H1 (cell line): ENCODE measurements at regions not wholly inside any gene's neighbourhood (a gene's known extent, or its start where the extent isn't known, plus 50 kb on each side); places are given as distances from the start of the nearest gene placed in this dataset.

Experiments
- CTCF ChIA-PET: fragments of 300-600 bp; sonication (Branson Sonifier 250); formaldehyde crosslinking; loops from one replicate; lab custom pipeline; 2021; ENCODE audit not compliant: partially characterized antibody; lab: Charles Lee
- POLR2A ChIA-PET: fragments of 300-600 bp; sonication (Branson Sonifier 250); formaldehyde crosslinking; loops from one replicate; lab custom pipeline; 2021; ENCODE audit warnings: inconsistent platforms; ENCODE audit not compliant: partially characterized antibody; lab: Charles Lee
- DNase-seq, 2 experiments: peaks; one replicate each; pipeline versions ENCODE4 v3.0.0 to v3.0.0-alpha.2; 2010 to 2022; ENCODE audit warnings: low spot score in 2 of 2, low read depth in 1 of 2, mixed read lengths in 1 of 2
- FAIRE-seq: peaks from 2 replicates; lab custom pipeline; 2011; peaks lifted over from hg19 to GRCh38; lab: Jason Lieb, UNC
- H2AFZ ChIP-seq: 2 replicates; pipeline ENCODE4 v1.8.1; 2012; ENCODE audit warnings: low read length, inconsistent platforms
- H2AK5ac ChIP-seq: 2 replicates; pipeline ENCODE4 v1.6.1; 2013; ENCODE audit warnings: low read depth, low read length
- H2BK120ac ChIP-seq: replicated peaks from 2 replicates; pipeline ENCODE3; 2013; ENCODE audit warnings: low read depth, low read length, inconsistent platforms
- H2BK12ac ChIP-seq: 2 replicates; pipeline ENCODE4 v1.6.1; 2013; ENCODE audit warnings: low read depth, low read length
- H2BK15ac ChIP-seq: 2 replicates; pipeline ENCODE4 v1.6.1; 2013; ENCODE audit warnings: low read length
- H2BK20ac ChIP-seq: 2 replicates; pipeline ENCODE4 v1.6.1; 2013; ENCODE audit warnings: low read length
- H2BK5ac ChIP-seq: 2 replicates; pipeline ENCODE4 v1.6.1; 2013; ENCODE audit warnings: low read depth, low read length
- H3K14ac ChIP-seq: 2 replicates; pipeline ENCODE4 v1.6.1; 2013; ENCODE audit warnings: inconsistent platforms; ENCODE audit not compliant: insufficient read length
- H3K18ac ChIP-seq: 2 replicates; pipeline ENCODE4 v1.6.1; 2013; ENCODE audit warnings: low read length; ENCODE audit errors: extremely low read depth
- H3K23ac ChIP-seq: 2 replicates; pipeline ENCODE4 v1.6.1; 2013; ENCODE audit warnings: inconsistent platforms; ENCODE audit not compliant: insufficient read length
- H3K23me2 ChIP-seq: 2 replicates; pipeline ENCODE4 v1.6.1; 2013; ENCODE audit warnings: low read depth, low read length
- H3K27ac ChIP-seq: 2 replicates; pipeline ENCODE4 v1.6.1; 2011; ENCODE audit warnings: low read depth, low read length, inconsistent platforms
- H3K27me3 ChIP-seq, 4 experiments: replicated peaks in 1 of 4; 1 replicate in 1 of 4; 2 replicates in 3 of 4; pipeline versions ENCODE4 v1.6.1 to v1.8.1; 2011 to 2013; ENCODE audit warnings: low read length in 3 of 4, mild to moderate bottlenecking in 3 of 4, inconsistent platforms in 2 of 4, mixed read lengths in 2 of 4, moderate library complexity in 1 of 4; ENCODE audit not compliant: control insufficient read depth in 3 of 4, insufficient read depth in 3 of 4; ENCODE audit errors: extremely low read depth in 1 of 4
- H3K36me3 ChIP-seq, 4 experiments: 2 replicates each; pipeline versions ENCODE4 v1.6.1 to v1.8.1; 2011 to 2013; ENCODE audit warnings: mild to moderate bottlenecking in 4 of 4, low read length in 3 of 4, moderate library complexity in 2 of 4, control low read depth in 1 of 4, inconsistent platforms in 1 of 4; ENCODE audit not compliant: insufficient read depth in 4 of 4, control insufficient read depth in 2 of 4
- H3K4ac ChIP-seq: replicated peaks from 2 replicates; pipeline ENCODE3; 2013; ENCODE audit warnings: low read length, low read depth, mixed read lengths, inconsistent platforms; ENCODE audit not compliant: insufficient read length
- H3K4me1 ChIP-seq, 4 experiments: replicated peaks in 1 of 4; 1 replicate in 1 of 4; 2 replicates in 3 of 4; pipeline versions ENCODE4 v1.6.1 to v1.8.1; 2011 to 2013; ENCODE audit warnings: low read length in 3 of 4, inconsistent platforms in 2 of 4, mixed read lengths in 1 of 4; ENCODE audit not compliant: insufficient read depth in 4 of 4, control insufficient read depth in 3 of 4
- H3K4me2 ChIP-seq, 2 experiments: 2 replicates each; pipeline versions ENCODE4 v1.6.1 to v1.8.1; 2011 to 2013; ENCODE audit warnings: low read depth in 2 of 2, low read length in 2 of 2, control low read depth in 1 of 2, inconsistent platforms in 1 of 2, mild to moderate bottlenecking in 1 of 2; ENCODE audit not compliant: insufficient read depth in 1 of 2
- H3K4me3 ChIP-seq, 4 experiments: fragments of 200-600, 300-600 bp in 1 of 4; sonication (generic), shearing (Covaris generic), sonication (Bioruptor Twin) in 1 of 4; 2 replicates each; pipeline versions ENCODE4 v1.5.1 to v1.8.1; 2011 to 2016; ENCODE audit warnings: low read length in 4 of 4, low read depth in 3 of 4, control low read depth in 2 of 4, inconsistent platforms in 2 of 4, mild to moderate bottlenecking in 2 of 4, mixed read lengths in 1 of 4, moderate library complexity in 1 of 4; ENCODE audit not compliant: insufficient read depth in 2 of 4; ENCODE audit errors: extremely low read depth in 1 of 4
- H3K56ac ChIP-seq: replicated peaks from 2 replicates; pipeline ENCODE3; 2013; ENCODE audit warnings: low read depth, mild to moderate bottlenecking, mixed read lengths, low read length, inconsistent platforms; ENCODE audit not compliant: insufficient read length
- H3K79me1 ChIP-seq: 2 replicates; pipeline ENCODE4 v1.6.1; 2013; ENCODE audit warnings: low read depth, low read length, control low read depth
- H3K79me2 ChIP-seq, 2 experiments: 2 replicates each; pipeline versions ENCODE4 v1.6.1 to v1.8.1; 2012 to 2013; ENCODE audit warnings: low read length in 2 of 2, mild to moderate bottlenecking in 2 of 2, inconsistent platforms in 1 of 2; ENCODE audit not compliant: insufficient read depth in 2 of 2, control insufficient read depth in 1 of 2
- H3K9ac ChIP-seq, 4 experiments: replicated peaks in 1 of 4; 1 replicate in 1 of 4; 2 replicates in 3 of 4; pipeline versions ENCODE4 v1.6.1 to v1.8.1; 2011 to 2013; ENCODE audit warnings: low read depth in 3 of 4, low read length in 3 of 4, control low read depth in 2 of 4, mild to moderate bottlenecking in 2 of 4, moderate library complexity in 2 of 4, inconsistent platforms in 1 of 4; ENCODE audit errors: extremely low read depth in 1 of 4
- H3K9me3 ChIP-seq, 2 experiments: 2 replicates each; pipeline versions ENCODE4 v1.6.1 to v1.8.1; 2012 to 2013; ENCODE audit warnings: mild to moderate bottlenecking in 2 of 2, moderate library complexity in 2 of 2, control low read depth in 1 of 2, inconsistent platforms in 1 of 2, low read depth in 1 of 2, low read length in 1 of 2, mixed read lengths in 1 of 2; ENCODE audit not compliant: insufficient read depth in 2 of 2
- H4K20me1 ChIP-seq, 2 experiments: replicated peaks in 1 of 2; 2 replicates each; pipeline versions ENCODE3 to v1.8.1; 2011 to 2013; ENCODE audit warnings: inconsistent platforms in 2 of 2, low read length in 2 of 2, mild to moderate bottlenecking in 1 of 2; ENCODE audit not compliant: insufficient read depth in 2 of 2, control insufficient read depth in 1 of 2
- H4K5ac ChIP-seq: 2 replicates; pipeline ENCODE4 v1.6.1; 2013; ENCODE audit warnings: low read length, low read depth, mixed read lengths, inconsistent platforms; ENCODE audit not compliant: insufficient read length
- H4K8ac ChIP-seq: 2 replicates; pipeline ENCODE4 v1.8.0; 2013; ENCODE audit warnings: mild to moderate bottlenecking, moderate library complexity, low read length, inconsistent platforms; ENCODE audit not compliant: insufficient read depth; ENCODE audit errors: extremely low read depth
- H4K91ac ChIP-seq: replicated peaks from 2 replicates; pipeline ENCODE3; 2013; ENCODE audit warnings: low read length, mixed read lengths, inconsistent platforms; ENCODE audit not compliant: insufficient read length
- CBX8 ChIP-seq: fragments of 300-800, 300-1000 bp; sonication (generic); IDR thresholded peaks from 2 replicates; pipeline ENCODE4 v1.7.1; 2016; ENCODE audit warnings: low read depth, low read length, borderline replicate concordance
- CEBPB ChIP-seq: IDR thresholded peaks from 2 replicates; pipeline ENCODE4 v1.6.1; 2012; ENCODE audit warnings: low read depth, low read length
- FOSL1 ChIP-seq: IDR thresholded peaks from 2 replicates; pipeline ENCODE4 v1.6.1; 2011; ENCODE audit warnings: mild to moderate bottlenecking, low read depth, low read length, moderate library complexity; ENCODE audit not compliant: insufficient read depth
- HDAC6 ChIP-seq: IDR thresholded peaks from one replicate; pipeline ENCODE4 v1.7.1; 2012; ENCODE audit warnings: low read depth, mild to moderate bottlenecking, inconsistent platforms, low read length, moderate library complexity
- PHF8 ChIP-seq: fragments of 200-600 bp; sonication (generic); conservative IDR thresholded peaks from 2 replicates; pipeline ENCODE4 v1.7.1; 2012; ENCODE audit warnings: low read depth, mild to moderate bottlenecking, inconsistent platforms, low read length, moderate library complexity
- RBBP5 ChIP-seq: IDR thresholded peaks from 2 replicates; pipeline ENCODE4 v1.7.1; 2012; ENCODE audit warnings: low read depth, mild to moderate bottlenecking, inconsistent platforms, low read length, moderate library complexity, borderline replicate concordance
- RFX5 ChIP-seq: IDR thresholded peaks from 2 replicates; pipeline ENCODE4 v1.6.1; 2011; ENCODE audit warnings: low read depth, low read length, improper control_type of control experiment, borderline replicate concordance
- SP1 ChIP-seq: IDR thresholded peaks from 2 replicates; pipeline ENCODE4 v1.6.1; 2011; ENCODE audit warnings: low read depth, low read length
- TAF7 ChIP-seq: optimal IDR thresholded peaks from 2 replicates; pipeline ENCODE3; 2011; ENCODE audit warnings: low read depth, mild to moderate bottlenecking, inconsistent platforms, low read length, moderate library complexity, borderline replicate concordance
- TBP ChIP-seq: IDR thresholded peaks from 2 replicates; pipeline ENCODE4 v1.6.1; 2011; ENCODE audit warnings: low read depth, low read length, improper control_type of control experiment
- TEAD4 ChIP-seq: IDR thresholded peaks from 2 replicates; pipeline ENCODE4 v1.6.1; 2012; ENCODE audit warnings: low read depth, low read length, inconsistent platforms, mixed read lengths
- USF2 ChIP-seq: IDR thresholded peaks from 2 replicates; pipeline ENCODE4 v1.6.1; 2011; ENCODE audit warnings: low read length, improper control_type of control experiment
- WGBS, 2 experiments: shearing (Covaris generic) in 1 of 2; methylation state at CpG; one replicate each; pipeline versions ENCODE4 v1.1.6 to v1.1.7; 2013 to 2015; ENCODE audit warnings: low lambda C conversion rate in 2 of 2, mixed read lengths in 2 of 2, inconsistent platforms in 1 of 2, low coverage in 1 of 2, missing lambda C conversion rate in 1 of 2; ENCODE audit not compliant: insufficient replicate concordance in 2 of 2, insufficient coverage in 1 of 2, insufficient read length in 1 of 2; ENCODE audit errors: extremely low coverage in 1 of 2, missing lambda C conversion rate in 1 of 2; 5-methylcytosine and 5-hydroxymethylcytosine counted together

DNA sequence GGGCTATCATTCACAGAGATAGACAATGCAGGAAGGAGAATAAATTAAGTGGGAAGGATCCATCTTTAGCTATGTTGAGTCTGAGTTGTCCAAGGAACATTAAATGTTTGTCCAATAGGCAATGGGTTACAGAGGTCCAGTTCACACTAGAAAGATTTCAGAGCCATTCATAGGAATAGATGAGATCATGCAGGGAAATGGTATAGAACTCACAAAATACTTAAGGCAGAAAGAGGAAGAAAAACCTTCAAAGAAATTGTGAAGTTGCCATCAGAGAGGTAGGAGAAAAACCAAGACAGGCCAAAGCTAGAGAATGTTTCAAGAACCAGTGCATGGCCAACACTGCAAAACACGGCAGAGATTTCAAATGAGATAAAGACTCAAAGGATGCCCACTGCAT lies 94.1 kb downstream of the PHLDA1 start:
- H3K9me3 ChIP-seq, result peaks cover 4 to 11% of the 10 kb centered on the region in 2 experiments; a peak in 2 of 4 replicates
- no peak for FAIRE-seq
- H3K18ac ChIP-seq, result no peak overlapping the region
- H3K4me3 ChIP-seq, result no peak overlapping the region
- H3K27ac ChIP-seq, result no peak overlapping the region
- WGBS, 2 experiments, result 91% methylated on average over 1 of the region's 1 CpG; no CpG with 5 or more reads in 1 of the 2 experiments
- TF ChIP-seq FOSL1, result no peak
- TF ChIP-seq USF2, result no peak
- TF ChIP-seq HDAC6, result no peak
- no peak for TF ChIP-seq TBP
- TF ChIP-seq TAF7, result no peak
- TF ChIP-seq PHF8, result no peak
- no peak for TF ChIP-seq RFX5
- no peak for TF ChIP-seq TEAD4
- TF ChIP-seq SP1, result no peak
- TF ChIP-seq RBBP5, result no peak
- TF ChIP-seq CBX8, result no peak
- no peak for TF ChIP-seq CEBPB
- TF ChIP-seq, all 59 proteins: peak for 0
- no peaks in the 10 kb centered on the region; the same call in 1 of the 2 replicates for H3K23me2 ChIP-seq
- no peak for DNase-seq
- H3K79me2 ChIP-seq, result no peaks in the 10 kb centered on the region
- no peak overlapping the region for H2AK5ac ChIP-seq
- H3K14ac ChIP-seq, result no peak overlapping the region
- H3K79me1 ChIP-seq, result no peaks in the 10 kb centered on the region
- no peak overlapping the region for H3K4ac ChIP-seq
- H2BK20ac ChIP-seq, result no peak overlapping the region
- H4K20me1 ChIP-seq, result no peaks in the 10 kb centered on the region
- ChIA-PET CTCF (interaction anchor here (0.6 to 1.2 kb wide), 3 partner anchors 10 to 95 kb away, joined by 3 to 4 read pairs (median 3); partner anchors contain the start of gene PHLDA1), POLR2A (interaction anchor here (0.8 kb wide), 1 partner anchor 22 kb away, joined by 3 read pairs; no protein-coding TSS in a partner anchor)
- no peak overlapping the region for H3K23ac ChIP-seq
- no peak overlapping the region for H4K5ac ChIP-seq
- no peak overlapping the region for H2BK5ac ChIP-seq
- no peak overlapping the region for H3K4me2 ChIP-seq
- H3K9ac ChIP-seq, result no peak overlapping the region
- H3K27me3 ChIP-seq, result no peaks in the 10 kb centered on the region
- H3K56ac ChIP-seq, result no peak overlapping the region
- H3K36me3 ChIP-seq, result 0 out of 8 replicates have a peak, but pooled peaks cover 0 to 4% (median 0%) of the 10 kb centered on the region in 4 experiments
- H2AFZ ChIP-seq, result no peak overlapping the region
- no peak overlapping the region for H4K91ac ChIP-seq
- peaks cover 0 to 3% (median 0%) of the 10 kb centered on the region in 4 experiments; a peak in 2 of 7 replicates for H3K4me1 ChIP-seq
- H2BK120ac ChIP-seq, result no peak overlapping the region
- H2BK12ac ChIP-seq, result no peak overlapping the region
- no peak overlapping the region for H4K8ac ChIP-seq
- no peak overlapping the region for H2BK15ac ChIP-seq
